Left lung (tissue), 4 donors: ENCODE measurements at regions not wholly inside any gene's neighbourhood (a gene's known extent, or its start where the extent isn't known, plus 50 kb on each side); places are given as distances from the start of the nearest gene placed in this dataset.

Source experiments
- ATAC-seq: fragments of 200-7000 bp; cut with Tn5 transposase; one replicate; pipeline ENCODE4 v1.9.1; 2020; ENCODE audit warnings: moderate library complexity
- DNase-seq, 4 donors: peaks; one replicate each; pipeline ENCODE4 v3.0.0-alpha.2; 2013 to 2020
- H3K27ac ChIP-seq, 2 donors: fragments of 200-600 bp; sonication (generic) in 1 of 2; one replicate each; pipeline versions ENCODE4 v1.5.0 to v1.8.0; 2020 to 2021
- H3K27me3 ChIP-seq, 2 donors: fragments of 200-600 bp; sonication (generic) in 1 of 2; one replicate each; pipeline versions ENCODE4 v1.5.0 to v1.8.0; 2020 to 2021
- H3K36me3 ChIP-seq, 2 donors: fragments of 200-600 bp; sonication (generic) in 1 of 2; one replicate each; pipeline versions ENCODE4 v1.5.0 to v1.8.0; 2020 to 2021
- H3K4me1 ChIP-seq, 2 donors: fragments of 200-600 bp; one replicate each; pipeline ENCODE4 v1.8.0; 2021
- H3K4me3 ChIP-seq, 2 donors: fragments of 200-600 bp; sonication (generic) in 1 of 2; one replicate each; pipeline versions ENCODE4 v1.5.0 to v1.8.0; 2020 to 2021; ENCODE audit warnings: mild to moderate bottlenecking in 1 of 2
- H3K9me3 ChIP-seq, 2 donors: fragments of 200-600 bp; sonication (generic) in 1 of 2; one replicate each; pipeline versions ENCODE4 v1.5.0 to v1.8.0; 2020 to 2021
- CTCF ChIP-seq, 2 donors: fragments of 200-600 bp; sonication (generic) in 1 of 2; IDR thresholded peaks; one replicate each; pipeline versions ENCODE4 v1.5.0 to v1.8.0; 2021; ENCODE audit warnings: antibody characterized with exemption in 2 of 2
- intact Hi-C, 2 donors: fragments of 100-400 bp; cut with DNase I; formaldehyde crosslinking; loops; one replicate each; pipeline versions ENCODE4 v1.11.2 to v1.14.2; 2022
- donor health status: DM: no; HTN: yes; CAD: no.
- donor health status: DM: no; HTN: no; CAD: no.

- no peaks in the 10 kb centered on the region for H3K4me1 ChIP-seq
- H3K9me3 ChIP-seq: no peaks in the 10 kb centered on the region
- DNase-seq (no peak), ATAC-seq (no peak)
- H3K27ac ChIP-seq: no peak overlapping the region
- H3K4me3 ChIP-seq: no peak overlapping the region
- TF ChIP-seq CTCF (IDR thresholded peaks at IDR 0.05): no peak
- H3K27me3 ChIP-seq: no peaks in the 10 kb centered on the region
- intact Hi-C loops: no loop called here
- H3K36me3 ChIP-seq: no peaks in the 10 kb centered on the region
Measured at GRCh38 chr4:189198624-189199023, 742.0 kb upstream of the FRG1 start.

DNA sequence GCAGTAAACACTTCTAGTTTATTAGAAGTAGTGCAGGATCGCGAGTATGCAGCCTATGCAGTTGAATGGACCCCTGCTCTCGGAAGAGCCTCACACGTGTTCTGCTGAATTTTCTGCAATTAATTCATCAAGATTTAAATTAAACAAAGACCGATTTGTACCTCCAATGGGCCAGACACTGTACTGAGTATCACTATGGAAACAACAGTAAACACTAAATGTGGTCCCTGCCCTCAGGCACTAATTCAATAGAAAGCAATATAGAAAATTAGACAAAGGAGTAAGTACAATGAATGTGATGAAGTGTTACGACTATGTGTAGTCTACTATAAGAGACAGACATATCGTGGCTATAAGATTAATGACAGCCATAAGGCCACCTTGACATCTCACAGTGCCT is 740.3 kb upstream of the FRG1 start:
- H3K9me3 ChIP-seq: no peaks in the 10 kb centered on the region
- no peak overlapping the region for H3K4me3 ChIP-seq
- ATAC-seq: no peak
- intact Hi-C loops: no loop called here
- H3K27me3 ChIP-seq: no peaks in the 10 kb centered on the region
- H3K27ac ChIP-seq: no peak overlapping the region
- DNase-seq: no peak
- no peak for TF ChIP-seq CTCF (IDR thresholded peaks at IDR 0.05)
- no peaks in the 10 kb centered on the region for H3K4me1 ChIP-seq
- H3K36me3 ChIP-seq: no peaks in the 10 kb centered on the region

GRCh38 chr4:189202182-189202868 is 738.3 kb upstream of the FRG1 start:
- intact Hi-C loops: no loop called here
- H3K36me3 ChIP-seq: no peaks in the 10 kb centered on the region
- H3K27ac ChIP-seq: no peak overlapping the region
- no peaks in the 10 kb centered on the region for H3K9me3 ChIP-seq
- H3K27me3 ChIP-seq: no peaks in the 10 kb centered on the region
- DNase-seq (peak in 3 of 4 donors; percentile 55 to 84 (median 81)), ATAC-seq (peak; percentile 97)
- H3K4me1 ChIP-seq: no peaks in the 10 kb centered on the region
- H3K4me3 ChIP-seq: no peak overlapping the region
- TF ChIP-seq CTCF (IDR thresholded peaks at IDR 0.05): peak; percentile 64 to 68

DNA sequence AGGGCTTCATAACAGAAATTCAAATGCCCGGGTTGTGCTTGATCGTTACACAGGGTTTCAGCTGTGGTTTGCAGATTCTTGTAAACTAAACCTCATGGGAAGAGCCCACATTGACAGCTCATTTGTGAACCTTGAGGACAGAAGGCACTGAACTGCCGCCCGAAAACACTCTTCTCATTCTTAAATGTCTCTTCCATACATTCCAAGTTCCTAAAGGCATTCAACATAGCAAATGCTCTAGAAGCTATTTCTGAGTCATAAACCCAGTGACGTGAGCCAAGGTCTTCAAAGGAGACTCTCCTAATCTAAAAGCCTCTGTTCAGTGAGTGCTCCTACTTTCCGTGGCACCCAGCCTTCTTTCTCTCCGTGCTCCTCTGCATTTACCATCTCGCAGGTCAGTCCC is 737.8 kb upstream of the FRG1 start:
- DNase-seq (no peak), ATAC-seq (peak; percentile 57)
- no peak for TF ChIP-seq CTCF (IDR thresholded peaks at IDR 0.05)
- Histone ChIP-seq H3K4me3 (no peak overlapping the region), H3K36me3 (no peaks in the 10 kb centered on the region), H3K27me3 (no peaks in the 10 kb centered on the region), H3K4me1 (no peaks in the 10 kb centered on the region), H3K27ac (no peak overlapping the region), H3K9me3 (no peaks in the 10 kb centered on the region)
- intact Hi-C loops: no loop called here

- Histone ChIP-seq H3K9me3 (no peaks in the 10 kb centered on the region), H3K27me3 (no peaks in the 10 kb centered on the region), H3K27ac (no peak overlapping the region), H3K4me3 (no peak overlapping the region), H3K4me1 (no peaks in the 10 kb centered on the region), H3K36me3 (no peaks in the 10 kb centered on the region)
- ATAC-seq: no peak
- no peak for TF ChIP-seq CTCF (IDR thresholded peaks at IDR 0.05)
- intact Hi-C loops: no loop called here
- DNase-seq: no peak
Measured at GRCh38 chr4:189204616-189205015, 736.1 kb upstream of the FRG1 start.
